ENCODE measurements at regions not wholly inside any gene's neighbourhood (a gene's known extent, or its start where the extent isn't known, plus 50 kb on each side); places are given as distances from the start of the nearest gene placed in this dataset.

GRCh38 chr21:27571706-27572105 is 604.8 kb upstream of the ADAMTS5 start:
- no peaks in the 10 kb centered on the region for H3K36me3 ChIP-seq
- no peak for DNase-seq
- H3K27ac ChIP-seq = no peak overlapping the region
- H3K9me3 ChIP-seq = no peaks in the 10 kb centered on the region
- H3K4me1 ChIP-seq = no peaks in the 10 kb centered on the region
- no peak overlapping the region for H3K4me3 ChIP-seq
- ATAC-seq (ENCODE audit: low FRiP score in 2 of 2) = no peak
- H3K27me3 ChIP-seq = no peaks in the 10 kb centered on the region
- TF ChIP-seq EP300 (IDR thresholded peaks at IDR 0.05) (no peak), POLR2A (IDR thresholded peaks at IDR 0.05) (no peak), POLR2AphosphoS5 (IDR thresholded peaks at IDR 0.05) (no peak), CTCF (IDR thresholded peaks at IDR 0.05) (no peak)

- TF ChIP-seq POLR2AphosphoS5 (IDR thresholded peaks at IDR 0.05) (no peak), POLR2A (IDR thresholded peaks at IDR 0.05) (no peak), CTCF (IDR thresholded peaks at IDR 0.05) (no peak), EP300 (IDR thresholded peaks at IDR 0.05) (no peak)
- Histone ChIP-seq H3K4me1 (no peaks in the 10 kb centered on the region), H3K9me3 (no peaks in the 10 kb centered on the region), H3K27me3 (no peaks in the 10 kb centered on the region), H3K4me3 (no peak overlapping the region), H3K27ac (peak overlapping the region in 2 of 4 donors; percentile 11 to 19), H3K36me3 (no peaks in the 10 kb centered on the region)
- WGBS, 2 donors = 65 to 66% methylated on average over 2 of the region's 2 CpGs
- peak; percentile 57 to 88 for ATAC-seq (ENCODE audit: low FRiP score in 2 of 2)
- no peak for DNase-seq
Observed at GRCh38 chr21:27570306-27570868, 603.5 kb upstream of the ADAMTS5 start.

- H3K36me3 ChIP-seq = no peaks in the 10 kb centered on the region
- 48 to 54% methylated on average over 2 of the region's 2 CpGs for WGBS, 2 donors
- ATAC-seq (ENCODE audit: low FRiP score in 2 of 2) (peak in 1 of 2 donors; percentile 8), DNase-seq (no peak)
- TF ChIP-seq POLR2A (IDR thresholded peaks at IDR 0.05) (no peak), EP300 (IDR thresholded peaks at IDR 0.05) (no peak), CTCF (IDR thresholded peaks at IDR 0.05) (no peak), POLR2AphosphoS5 (IDR thresholded peaks at IDR 0.05) (no peak)
- no peaks in the 10 kb centered on the region for H3K27me3 ChIP-seq
- no peak overlapping the region for H3K4me3 ChIP-seq
- no peaks in the 10 kb centered on the region for H3K4me1 ChIP-seq
- H3K27ac ChIP-seq = peak overlapping the region in 2 of 4 donors; percentile 11 to 19
- H3K9me3 ChIP-seq = no peaks in the 10 kb centered on the region
Observed at GRCh38 chr21:27569831-27570230, 602.9 kb upstream of the ADAMTS5 start.

GRCh38 chr21:27569091-27569490 is 602.2 kb upstream of the ADAMTS5 start:
- no peaks in the 10 kb centered on the region for H3K9me3 ChIP-seq
- H3K36me3 ChIP-seq = no peaks in the 10 kb centered on the region
- WGBS, 2 donors = 85 to 93% methylated on average over 2 of the region's 2 CpGs
- ATAC-seq (ENCODE audit: low FRiP score in 2 of 2) (no peak), DNase-seq (no peak)
- TF ChIP-seq POLR2AphosphoS5 (IDR thresholded peaks at IDR 0.05) = no peak
- no peak for TF ChIP-seq CTCF (IDR thresholded peaks at IDR 0.05)
- no peak for TF ChIP-seq EP300 (IDR thresholded peaks at IDR 0.05)
- no peak for TF ChIP-seq POLR2A (IDR thresholded peaks at IDR 0.05)
- H3K4me1 ChIP-seq = no peaks in the 10 kb centered on the region
- no peaks in the 10 kb centered on the region for H3K27me3 ChIP-seq
- H3K4me3 ChIP-seq = no peak overlapping the region
- H3K27ac ChIP-seq = no peak overlapping the region

- WGBS, 2 donors = 81 to 89% methylated on average over 1 of the region's 1 CpG
- Histone ChIP-seq H3K36me3 (no peaks in the 10 kb centered on the region), H3K27ac (no peak overlapping the region), H3K4me3 (no peak overlapping the region), H3K9me3 (no peaks in the 10 kb centered on the region), H3K27me3 (no peaks in the 10 kb centered on the region), H3K4me1 (no peaks in the 10 kb centered on the region)
- TF ChIP-seq POLR2AphosphoS5 (IDR thresholded peaks at IDR 0.05) (no peak), EP300 (IDR thresholded peaks at IDR 0.05) (no peak), CTCF (IDR thresholded peaks at IDR 0.05) (no peak), POLR2A (IDR thresholded peaks at IDR 0.05) (no peak)
- no peak for DNase-seq
- ATAC-seq (ENCODE audit: low FRiP score in 2 of 2) = no peak
Observed at GRCh38 chr21:27567381-27567780, 600.5 kb upstream of the ADAMTS5 start.
